ENCODE measurements at regions not wholly inside any gene's neighbourhood (a gene's known extent, or its start where the extent isn't known, plus 50 kb on each side); places are given as distances from the start of the nearest gene placed in this dataset.

DNA sequence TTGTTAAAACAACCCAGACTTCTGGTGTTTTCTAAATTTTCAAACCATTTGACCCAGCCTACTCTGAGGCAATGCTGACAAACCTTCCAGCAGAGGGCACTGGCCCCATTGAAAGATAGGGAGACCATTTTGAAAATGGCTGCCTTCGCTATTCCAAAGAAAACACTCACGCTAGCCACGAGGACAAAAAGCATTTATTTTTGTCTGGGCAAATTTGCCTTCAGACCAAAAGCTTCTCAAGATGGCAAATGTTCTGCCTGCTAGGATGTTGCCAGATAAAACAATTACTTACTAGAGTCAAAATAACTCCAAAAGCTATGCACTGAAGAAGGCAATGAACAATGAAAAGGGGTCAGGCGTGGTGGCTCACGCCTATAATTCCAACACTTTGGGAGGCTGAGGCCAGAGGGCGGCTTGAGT is 296.7 kb upstream of the IRX5 start:
- no peak overlapping the region for H3K4me3 ChIP-seq (ENCODE audit: low read depth, low read length)
- TF ChIP-seq, protein P1, sequence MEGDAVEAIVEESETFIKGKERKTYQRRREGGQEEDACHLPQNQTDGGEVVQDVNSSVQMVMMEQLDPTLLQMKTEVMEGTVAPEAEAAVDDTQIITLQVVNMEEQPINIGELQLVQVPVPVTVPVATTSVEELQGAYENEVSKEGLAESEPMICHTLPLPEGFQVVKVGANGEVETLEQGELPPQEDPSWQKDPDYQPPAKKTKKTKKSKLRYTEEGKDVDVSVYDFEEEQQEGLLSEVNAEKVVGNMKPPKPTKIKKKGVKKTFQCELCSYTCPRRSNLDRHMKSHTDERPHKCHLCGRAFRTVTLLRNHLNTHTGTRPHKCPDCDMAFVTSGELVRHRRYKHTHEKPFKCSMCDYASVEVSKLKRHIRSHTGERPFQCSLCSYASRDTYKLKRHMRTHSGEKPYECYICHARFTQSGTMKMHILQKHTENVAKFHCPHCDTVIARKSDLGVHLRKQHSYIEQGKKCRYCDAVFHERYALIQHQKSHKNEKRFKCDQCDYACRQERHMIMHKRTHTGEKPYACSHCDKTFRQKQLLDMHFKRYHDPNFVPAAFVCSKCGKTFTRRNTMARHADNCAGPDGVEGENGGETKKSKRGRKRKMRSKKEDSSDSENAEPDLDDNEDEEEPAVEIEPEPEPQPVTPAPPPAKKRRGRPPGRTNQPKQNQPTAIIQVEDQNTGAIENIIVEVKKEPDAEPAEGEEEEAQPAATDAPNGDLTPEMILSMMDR (IDR thresholded peaks at IDR 0.05; ENCODE audit: low read depth, low read length) = peak; percentile 62
- in situ Hi-C loops (cut with HindIII; ENCODE audit: low sequenced_read_pairs) = no loop called here
- peak; percentile 31 for DNase-seq (ENCODE audit: low read depth, low spot score)

- in situ Hi-C loops (cut with HindIII; ENCODE audit: low sequenced_read_pairs) = no loop called here
- TF ChIP-seq, protein P1 (IDR thresholded peaks at IDR 0.05; ENCODE audit: low read depth, low read length) = no peak
- H3K4me3 ChIP-seq (ENCODE audit: low read depth, low read length) = no peak overlapping the region
- no peak for DNase-seq (ENCODE audit: low read depth, low spot score)
These were observed 298.1 kb upstream of the IRX5 start for GRCh38 chr16:54632322-54633220.

DNA sequence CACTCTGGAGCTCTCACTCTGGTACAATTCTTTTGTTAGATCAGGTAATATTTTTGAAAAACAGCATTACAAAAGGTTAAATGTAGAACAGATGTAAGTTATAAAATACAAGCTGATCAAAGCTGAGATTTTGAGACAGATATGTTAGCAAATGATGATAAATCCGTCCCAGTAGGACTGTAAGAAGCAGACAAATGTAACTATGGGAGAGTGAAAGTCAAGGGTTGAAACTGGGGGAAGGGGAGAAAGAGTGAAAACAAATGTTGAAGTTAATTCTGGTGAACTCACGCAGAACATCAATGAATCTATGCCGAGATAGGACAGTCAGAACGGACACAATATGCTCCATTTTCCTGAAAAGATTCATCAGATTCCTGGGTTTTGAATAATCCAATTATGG is 298.9 kb upstream of the IRX5 start:
- in situ Hi-C loops (cut with HindIII; ENCODE audit: low sequenced_read_pairs) = no loop called here
- no peak for DNase-seq (ENCODE audit: low read depth, low spot score)
- H3K4me3 ChIP-seq (ENCODE audit: low read depth, low read length) = no peak overlapping the region
- TF ChIP-seq, protein P1 (IDR thresholded peaks at IDR 0.05; ENCODE audit: low read depth, low read length) = no peak

- TF ChIP-seq, protein P1 (IDR thresholded peaks at IDR 0.05; ENCODE audit: low read depth, low read length) = no peak
- no peak overlapping the region for H3K4me3 ChIP-seq (ENCODE audit: low read depth, low read length)
- in situ Hi-C loops (cut with HindIII; ENCODE audit: low sequenced_read_pairs) = no loop called here
- no peak for DNase-seq (ENCODE audit: low read depth, low spot score)
These were observed 300.2 kb upstream of the IRX5 start for GRCh38 chr16:54630284-54630967.

GRCh38 chr16:54628796-54629625 is 301.7 kb upstream of the IRX5 start:
- in situ Hi-C loops (cut with HindIII; ENCODE audit: low sequenced_read_pairs) = no loop called here
- TF ChIP-seq, protein P1 (IDR thresholded peaks at IDR 0.05; ENCODE audit: low read depth, low read length) = no peak
- DNase-seq (ENCODE audit: low read depth, low spot score) = no peak
- no peak overlapping the region for H3K4me3 ChIP-seq (ENCODE audit: low read depth, low read length)

DNA sequence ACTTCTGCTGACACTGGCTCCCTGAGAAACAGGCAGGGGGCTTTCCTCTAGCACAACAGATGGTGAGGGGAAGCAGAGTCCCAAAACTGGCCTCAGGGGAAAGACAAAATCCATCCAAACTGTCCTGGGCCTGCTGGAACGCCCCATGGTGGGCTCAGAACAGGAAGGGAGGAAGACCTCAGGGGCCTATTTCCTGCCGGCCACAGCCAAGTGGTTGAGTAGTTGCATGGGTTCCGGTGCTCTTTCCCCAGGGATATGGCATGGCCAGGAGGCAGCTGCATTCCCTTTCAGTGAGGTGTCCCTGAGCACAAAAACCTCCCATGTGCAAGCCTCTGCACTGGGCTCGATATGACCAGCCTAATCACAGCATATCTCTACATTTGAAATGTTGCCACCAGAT is 303.0 kb upstream of the IRX5 start:
- in situ Hi-C loops (cut with HindIII; ENCODE audit: low sequenced_read_pairs) = no loop called here
- H3K4me3 ChIP-seq (ENCODE audit: low read depth, low read length) = no peak overlapping the region
- TF ChIP-seq, protein P1 (IDR thresholded peaks at IDR 0.05; ENCODE audit: low read depth, low read length) = no peak
- no peak for DNase-seq (ENCODE audit: low read depth, low spot score)

Data from astrocyte of the spinal cord (primary cell).